B cell (primary cell): ENCODE measurements at regions not wholly inside any gene's neighbourhood (a gene's known extent, or its start where the extent isn't known, plus 50 kb on each side); places are given as distances from the start of the nearest gene placed in this dataset.

Source experiments
- ATAC-seq: fragments of 200-7000 bp; cut with Tn5 transposase; one replicate; pipeline ENCODE4 v1.10.0; 2021; ENCODE audit warnings: low read depth, mild to moderate bottlenecking, moderate number of reproducible peaks, moderate library complexity
- CTCF ChIA-PET: fragments of 350-600 bp; sonication (Branson Sonifier 250); formaldehyde crosslinking; loops from one replicate; lab custom pipeline; 2021; ENCODE audit warnings: antibody characterized with exemption, inconsistent platforms; lab: Charles Lee
- POLR2A ChIA-PET: fragments of 350-600 bp; sonication (Branson Sonifier 250); formaldehyde crosslinking; loops from one replicate; lab custom pipeline; 2021; ENCODE audit warnings: antibody characterized with exemption; lab: Charles Lee
- DNase-seq: peaks from one replicate; pipeline ENCODE4 v3.0.0; 2013
- H2AFZ ChIP-seq: 2 replicates; pipeline ENCODE4 v1.6.1; 2012; ENCODE audit warnings: mild to moderate bottlenecking, low read depth, low read length; ENCODE audit not compliant: insufficient read depth, poor library complexity, severe bottlenecking
- H3K27ac ChIP-seq, 2 donors: 1 replicate in 1 of 2; 2 replicates in 1 of 2; pipeline ENCODE4 v1.5.1; 2012 to 2013; ENCODE audit warnings: low read length in 2 of 2, mild to moderate bottlenecking in 2 of 2, moderate library complexity in 1 of 2
- H3K27me3 ChIP-seq, 4 experiments: fragments of 200-600 bp in 1 of 4; sonication (generic) in 1 of 4; replicated peaks in 1 of 4; 1 replicate in 2 of 4; 2 replicates in 2 of 4; pipeline versions ENCODE4 v1.6.1 to v1.7.0; 2013 to 2016; ENCODE audit warnings: low read length in 3 of 4, mild to moderate bottlenecking in 2 of 4, mixed read lengths in 1 of 4, moderate library complexity in 1 of 4; ENCODE audit not compliant: insufficient read depth in 4 of 4, control insufficient read depth in 3 of 4; ENCODE audit errors: control extremely low read depth in 1 of 4
- H3K36me3 ChIP-seq, 2 experiments: replicated peaks in 1 of 2; 1 replicate in 1 of 2; 2 replicates in 1 of 2; pipeline versions ENCODE4 v1.6.1 to v1.7.1; 2013; ENCODE audit warnings: low read length in 1 of 2; ENCODE audit not compliant: insufficient read depth in 2 of 2, control insufficient read depth in 1 of 2; ENCODE audit errors: control extremely low read depth in 1 of 2, extremely low read depth in 1 of 2
- H3K4me1 ChIP-seq, 2 donors: fragments of 200-600 bp in 1 of 2; sonication (generic) in 1 of 2; 1 replicate in 1 of 2; 2 replicates in 1 of 2; pipeline versions ENCODE4 v1.5.1 to v1.6.1; 2013 to 2017; ENCODE audit warnings: low read length in 2 of 2; ENCODE audit not compliant: control insufficient read depth in 2 of 2, insufficient read depth in 2 of 2
- H3K4me2 ChIP-seq: replicated peaks from 2 replicates; pipeline ENCODE3; 2012; ENCODE audit warnings: mild to moderate bottlenecking, low read depth, low read length; ENCODE audit not compliant: poor library complexity, severe bottlenecking
- H3K4me3 ChIP-seq, 5 experiments: fragments of 200-600 bp in 1 of 5; sonication (generic) in 1 of 5; 1 replicate in 3 of 5; 2 replicates in 2 of 5; pipeline versions ENCODE4 v1.5.1 to v1.7.0; 2011 to 2016; ENCODE audit warnings: low read length in 4 of 5, mild to moderate bottlenecking in 4 of 5, low read depth in 2 of 5, control low read depth in 1 of 5, moderate library complexity in 1 of 5; ENCODE audit not compliant: insufficient read depth in 1 of 5; ENCODE audit errors: control extremely low read depth in 1 of 5, extremely low read depth in 1 of 5
- H3K79me2 ChIP-seq: fragments of 200-600 bp; sonication (generic); one replicate; pipeline ENCODE4 v1.6.0; 2016; ENCODE audit warnings: low read length; ENCODE audit not compliant: control insufficient read depth, insufficient read depth
- H3K9ac ChIP-seq: fragments of 200-600 bp; sonication (generic); 2 replicates; pipeline ENCODE4 v1.6.1; 2017; ENCODE audit warnings: mild to moderate bottlenecking, low read length, moderate library complexity
- H3K9me3 ChIP-seq, 3 donors: one replicate each; pipeline versions ENCODE4 v1.6.1 to v1.7.1; 2013; ENCODE audit warnings: low read length in 2 of 3; ENCODE audit not compliant: control insufficient read depth in 2 of 3, insufficient read depth in 1 of 3; ENCODE audit errors: control extremely low read depth in 1 of 3
- H4K20me1 ChIP-seq: 2 replicates; pipeline ENCODE4 v1.6.0; 2012; ENCODE audit warnings: mild to moderate bottlenecking, low read length; ENCODE audit not compliant: insufficient read depth, control insufficient read depth, poor library complexity, severe bottlenecking
- H3K27ac Mint-ChIP-seq: one replicate; pipeline ENCODE4 v1.8.0; 2021; ENCODE audit warnings: mixed read lengths
- H3K27me3 Mint-ChIP-seq: one replicate; pipeline ENCODE4 v1.8.0; 2021; ENCODE audit warnings: mixed read lengths
- H3K4me1 Mint-ChIP-seq: one replicate; pipeline ENCODE4 v1.8.0; 2021; ENCODE audit warnings: mixed read lengths
- H3K4me3 Mint-ChIP-seq: one replicate; pipeline ENCODE4 v1.8.0; 2021; ENCODE audit warnings: mixed read lengths
- H3K9me3 Mint-ChIP-seq: one replicate; pipeline ENCODE4 v1.8.0; 2022; ENCODE audit warnings: mixed read lengths; ENCODE audit not compliant: insufficient read depth
- CTCF ChIP-seq: fragments of 200-600 bp; IDR thresholded peaks from one replicate; pipeline ENCODE4 v1.8.0; 2022; ENCODE audit warnings: antibody characterized with exemption, mild to moderate bottlenecking
- EZH2 ChIP-seq: IDR thresholded peaks from 2 replicates; pipeline ENCODE4 v1.6.1; 2012; ENCODE audit warnings: borderline replicate concordance, low read depth, mild to moderate bottlenecking, moderate library complexity, low read length; ENCODE audit not compliant: insufficient read depth, poor library complexity, severe bottlenecking
- WGBS: methylation state at CpG from one replicate; pipeline ENCODE4 v1.1.5; 2013; ENCODE audit warnings: missing lambda C conversion rate; ENCODE audit not compliant: insufficient coverage; 5-methylcytosine and 5-hydroxymethylcytosine counted together
- intact Hi-C: fragments of 100-400 bp; cut with micrococcal nuclease; formaldehyde crosslinking; loops from one replicate; pipeline ENCODE4 v1.10.0; 2022

- WGBS: no CpG with 5 or more reads among the region's 1 CpG
- ATAC-seq (no peak), DNase-seq (no peak)
- no peak overlapping the region for H3K27ac ChIP-seq
- H3K4me3 ChIP-seq: no peak overlapping the region
- no peaks in the 10 kb centered on the region for H3K27me3 ChIP-seq
- H3K36me3 ChIP-seq: no peaks in the 10 kb centered on the region
- H3K27ac Mint-ChIP-seq: no peak overlapping the region
- no peak for TF ChIP-seq CTCF
- no peak for TF ChIP-seq EZH2
- H4K20me1 ChIP-seq: no peaks in the 10 kb centered on the region
- no peak overlapping the region for H3K4me2 ChIP-seq
- H3K9ac ChIP-seq: no peak overlapping the region
- no peaks in the 10 kb centered on the region for H3K4me1 ChIP-seq
- H3K4me1 Mint-ChIP-seq: no peaks in the 10 kb centered on the region
- CTCF ChIA-PET: no interaction called here
- H3K27me3 Mint-ChIP-seq: no peaks in the 10 kb centered on the region
- POLR2A ChIA-PET: no interaction called here
- no peak overlapping the region for H2AFZ ChIP-seq
- H3K9me3 Mint-ChIP-seq: no peaks in the 10 kb centered on the region
- intact Hi-C loops: no loop called here
- H3K4me3 Mint-ChIP-seq: no peak overlapping the region
- no peaks in the 10 kb centered on the region for H3K79me2 ChIP-seq
- H3K9me3 ChIP-seq: peaks cover 0 to 5% (median 0%) of the 10 kb centered on the region in 3 donors
These were observed 1042.2 kb downstream of the TMEM182 start for GRCh38 chr2:103804013-103804412.

GRCh38 chr2:103805746-103806145 is 1043.9 kb downstream of the TMEM182 start:
- no peaks in the 10 kb centered on the region for H3K27me3 Mint-ChIP-seq
- H3K79me2 ChIP-seq: no peaks in the 10 kb centered on the region
- no peak overlapping the region for H3K9ac ChIP-seq
- no peaks in the 10 kb centered on the region for H3K27me3 ChIP-seq
- intact Hi-C loops: no loop called here
- H4K20me1 ChIP-seq: no peaks in the 10 kb centered on the region
- no peak overlapping the region for H3K4me2 ChIP-seq
- ATAC-seq: no peak
- DNase-seq: no peak
- TF ChIP-seq EZH2 (no peak), CTCF (no peak)
- ChIA-PET CTCF (no interaction called here), POLR2A (no interaction called here)
- 80% methylated on average over 1 of the region's 3 CpGs for WGBS
- no peak overlapping the region for H3K27ac Mint-ChIP-seq
- no peaks in the 10 kb centered on the region for H3K36me3 ChIP-seq
- H3K4me1 ChIP-seq: no peaks in the 10 kb centered on the region
- H3K9me3 ChIP-seq: peaks cover 0 to 5% (median 0%) of the 10 kb centered on the region in 3 donors
- H3K4me3 Mint-ChIP-seq: no peak overlapping the region
- H2AFZ ChIP-seq: no peak overlapping the region
- no peak overlapping the region for H3K27ac ChIP-seq
- no peak overlapping the region for H3K4me3 ChIP-seq
- H3K4me1 Mint-ChIP-seq: no peaks in the 10 kb centered on the region
- H3K9me3 Mint-ChIP-seq: no peaks in the 10 kb centered on the region
